Hepatocyte (in vitro differentiated cells): ENCODE measurements at regions not wholly inside any gene's neighbourhood (a gene's known extent, or its start where the extent isn't known, plus 50 kb on each side); places are given as distances from the start of the nearest gene placed in this dataset.

Source experiments
- EZH2 ChIP-seq: fragments of 200-600 bp; sonication (generic); IDR thresholded peaks from 2 replicates; pipeline ENCODE4 v1.6.1; 2016; ENCODE audit warnings: antibody characterized with exemption, mild to moderate bottlenecking, borderline replicate concordance
- EZH2phosphoT487 ChIP-seq: fragments of 200-600 bp; sonication (generic); IDR thresholded peaks from one replicate; pipeline ENCODE4 v1.6.1; 2018; ENCODE audit warnings: antibody characterized with exemption, mild to moderate bottlenecking, low read depth, moderate library complexity; ENCODE audit not compliant: unreplicated experiment, severe bottlenecking
- TF ChIP-seq, protein P1 (sequence below): fragments of 200-600 bp; sonication (generic); IDR thresholded peaks from 2 replicates; pipeline ENCODE4 v1.5.1; 2016; ENCODE audit warnings: antibody characterized with exemption, mild to moderate bottlenecking; ENCODE audit not compliant: poor library complexity

- TF ChIP-seq, protein P1, sequence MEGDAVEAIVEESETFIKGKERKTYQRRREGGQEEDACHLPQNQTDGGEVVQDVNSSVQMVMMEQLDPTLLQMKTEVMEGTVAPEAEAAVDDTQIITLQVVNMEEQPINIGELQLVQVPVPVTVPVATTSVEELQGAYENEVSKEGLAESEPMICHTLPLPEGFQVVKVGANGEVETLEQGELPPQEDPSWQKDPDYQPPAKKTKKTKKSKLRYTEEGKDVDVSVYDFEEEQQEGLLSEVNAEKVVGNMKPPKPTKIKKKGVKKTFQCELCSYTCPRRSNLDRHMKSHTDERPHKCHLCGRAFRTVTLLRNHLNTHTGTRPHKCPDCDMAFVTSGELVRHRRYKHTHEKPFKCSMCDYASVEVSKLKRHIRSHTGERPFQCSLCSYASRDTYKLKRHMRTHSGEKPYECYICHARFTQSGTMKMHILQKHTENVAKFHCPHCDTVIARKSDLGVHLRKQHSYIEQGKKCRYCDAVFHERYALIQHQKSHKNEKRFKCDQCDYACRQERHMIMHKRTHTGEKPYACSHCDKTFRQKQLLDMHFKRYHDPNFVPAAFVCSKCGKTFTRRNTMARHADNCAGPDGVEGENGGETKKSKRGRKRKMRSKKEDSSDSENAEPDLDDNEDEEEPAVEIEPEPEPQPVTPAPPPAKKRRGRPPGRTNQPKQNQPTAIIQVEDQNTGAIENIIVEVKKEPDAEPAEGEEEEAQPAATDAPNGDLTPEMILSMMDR, result no peak
- TF ChIP-seq EZH2phosphoT487 (no peak), EZH2 (no peak)
These were observed 342.0 kb upstream of the XYLT1 start for GRCh38 chr16:17812771-17813170.
